HCT116 (cell line): ENCODE measurements at regions not wholly inside any gene's neighbourhood (a gene's known extent, or its start where the extent isn't known, plus 50 kb on each side); places are given as distances from the start of the nearest gene placed in this dataset.

Experiments used
- EZH2 ChIP-seq: fragments of 200-600 bp; sonication (generic); IDR thresholded peaks from 2 replicates; pipeline ENCODE4 v1.6.1; 2017; ENCODE audit warnings: antibody characterized with exemption, mixed run types
- EZH2phosphoT487 ChIP-seq: fragments of 200-600 bp; IDR thresholded peaks from 2 replicates; pipeline ENCODE4 v1.6.1; 2018; ENCODE audit warnings: antibody characterized with exemption, borderline replicate concordance
- JUND ChIP-seq: IDR thresholded peaks from 2 replicates; pipeline ENCODE4 v1.6.1; 2012
- POLR2A ChIP-seq: IDR thresholded peaks from 2 replicates; pipeline ENCODE4 v1.7.0; 2011; ENCODE audit warnings: borderline replicate concordance; ENCODE audit not compliant: insufficient read depth, insufficient read length; ENCODE audit errors: extremely low read depth
- POLR2AphosphoS5 ChIP-seq: IDR thresholded peaks from 2 replicates; pipeline ENCODE4 v1.6.1; 2011; ENCODE audit warnings: mild to moderate bottlenecking, low read depth, low read length, moderate library complexity
- TCF7L2 ChIP-seq: IDR thresholded peaks from 2 replicates; pipeline ENCODE4 v1.7.0; 2011; ENCODE audit warnings: borderline replicate concordance, inconsistent platforms; ENCODE audit not compliant: insufficient read depth, insufficient read length; ENCODE audit errors: extremely low read depth
- ZBTB33 ChIP-seq: IDR thresholded peaks from 2 replicates; pipeline ENCODE4 v1.6.1; 2011; ENCODE audit warnings: mild to moderate bottlenecking, low read length, moderate library complexity; ENCODE audit not compliant: insufficient replicate concordance; ENCODE audit errors: extremely low read depth
- ZNF274 ChIP-seq: fragments of 200-500 bp; sonication (Bioruptor generic); IDR thresholded peaks from 2 replicates; pipeline ENCODE4 v1.6.1; 2014; ENCODE audit warnings: mild to moderate bottlenecking, low read depth, low read length, inconsistent platforms
- TF ChIP-seq, protein P1 (sequence below), 3 experiments: fragments of 200-600 bp in 1 of 3; sonication (generic) in 1 of 3; IDR thresholded peaks in 2 of 3; conservative IDR thresholded peaks in 1 of 3; 2 replicates each; pipeline ENCODE4 v1.5.1; 2012 to 2017; ENCODE audit warnings: low read depth in 2 of 3, low read length in 2 of 3, antibody characterized with exemption in 1 of 3, borderline replicate concordance in 1 of 3, control low read depth in 1 of 3, mild to moderate bottlenecking in 1 of 3, mixed read lengths in 1 of 3, mixed run types in 1 of 3, moderate library complexity in 1 of 3; ENCODE audit not compliant: insufficient read depth in 1 of 3

- no peak for TF ChIP-seq POLR2AphosphoS5
- TF ChIP-seq EZH2phosphoT487: no peak
- no peak for TF ChIP-seq ZBTB33
- TF ChIP-seq, protein P1, sequence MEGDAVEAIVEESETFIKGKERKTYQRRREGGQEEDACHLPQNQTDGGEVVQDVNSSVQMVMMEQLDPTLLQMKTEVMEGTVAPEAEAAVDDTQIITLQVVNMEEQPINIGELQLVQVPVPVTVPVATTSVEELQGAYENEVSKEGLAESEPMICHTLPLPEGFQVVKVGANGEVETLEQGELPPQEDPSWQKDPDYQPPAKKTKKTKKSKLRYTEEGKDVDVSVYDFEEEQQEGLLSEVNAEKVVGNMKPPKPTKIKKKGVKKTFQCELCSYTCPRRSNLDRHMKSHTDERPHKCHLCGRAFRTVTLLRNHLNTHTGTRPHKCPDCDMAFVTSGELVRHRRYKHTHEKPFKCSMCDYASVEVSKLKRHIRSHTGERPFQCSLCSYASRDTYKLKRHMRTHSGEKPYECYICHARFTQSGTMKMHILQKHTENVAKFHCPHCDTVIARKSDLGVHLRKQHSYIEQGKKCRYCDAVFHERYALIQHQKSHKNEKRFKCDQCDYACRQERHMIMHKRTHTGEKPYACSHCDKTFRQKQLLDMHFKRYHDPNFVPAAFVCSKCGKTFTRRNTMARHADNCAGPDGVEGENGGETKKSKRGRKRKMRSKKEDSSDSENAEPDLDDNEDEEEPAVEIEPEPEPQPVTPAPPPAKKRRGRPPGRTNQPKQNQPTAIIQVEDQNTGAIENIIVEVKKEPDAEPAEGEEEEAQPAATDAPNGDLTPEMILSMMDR (IDR thresholded peaks at IDR 0.05 in 2 of 3, conservative IDR thresholded peaks at IDR 0.05 in 1 of 3; ENCODE audit: borderline replicate concordance in 1 of 3, insufficient read depth in 1 of 3, low read depth in 2 of 3, low read length in 2 of 3): no peak
- TF ChIP-seq TCF7L2: no peak
- no peak for TF ChIP-seq POLR2A
- no peak for TF ChIP-seq JUND
- TF ChIP-seq EZH2: no peak
- no peak for TF ChIP-seq ZNF274
Measured at GRCh38 chr3:26472345-26472744, 150.2 kb upstream of the LRRC3B start.
